HPDE6-E6E7 (cell line): ENCODE measurements at regions not wholly inside any gene's neighbourhood (a gene's known extent, or its start where the extent isn't known, plus 50 kb on each side); places are given as distances from the start of the nearest gene placed in this dataset.

ENCODE experiments used
- DNase-seq: peaks from one replicate; pipeline ENCODE4 v3.0.0; 2011; ENCODE audit warnings: missing footprints; ENCODE audit errors: extremely low spot score

GRCh38 chr2:167438206-167438605, 549.9 kb downstream of the XIRP2 start:
- DNase-seq: no peak

- DNase-seq: no peak
Observed at GRCh38 chr2:167431949-167432348, 543.7 kb downstream of the XIRP2 start.

GRCh38 chr2:167430447-167430846, 542.2 kb downstream of the XIRP2 start:
- no peak for DNase-seq

GRCh38 chr2:167424803-167425755, 536.8 kb downstream of the XIRP2 start:
- no peak for DNase-seq

GRCh38 chr2:167424221-167424620, 535.9 kb downstream of the XIRP2 start:
- DNase-seq: no peak

- no peak for DNase-seq
Observed at GRCh38 chr2:167423731-167424130, 535.5 kb downstream of the XIRP2 start.

- DNase-seq: no peak
Observed at GRCh38 chr2:167420211-167420610, 531.9 kb downstream of the XIRP2 start.

- no peak for DNase-seq
Observed at GRCh38 chr2:167415068-167415467, 526.8 kb downstream of the XIRP2 start.

- no peak for DNase-seq
Observed at GRCh38 chr2:167411367-167411766, 523.1 kb downstream of the XIRP2 start.

GRCh38 chr2:167406558-167406957, 518.3 kb downstream of the XIRP2 start:
- DNase-seq: no peak

- DNase-seq: peak; percentile 39
Observed at GRCh38 chr2:167404627-167405284, 516.5 kb downstream of the XIRP2 start.

GRCh38 chr2:167401309-167401708, 513.0 kb downstream of the XIRP2 start:
- no peak for DNase-seq

- no peak for DNase-seq
Observed at GRCh38 chr2:167400546-167400945, 512.3 kb downstream of the XIRP2 start.

GRCh38 chr2:167398873-167399272, 510.6 kb downstream of the XIRP2 start:
- no peak for DNase-seq

- no peak for DNase-seq
Observed at GRCh38 chr2:167388901-167389300, 500.6 kb downstream of the XIRP2 start.

GRCh38 chr2:167388497-167388896, 500.2 kb downstream of the XIRP2 start:
- no peak for DNase-seq

GRCh38 chr2:167386694-167387093, 498.4 kb downstream of the XIRP2 start:
- DNase-seq: no peak

- DNase-seq: no peak
Observed at GRCh38 chr2:167383610-167384194, 495.4 kb downstream of the XIRP2 start.

GRCh38 chr2:167381349-167381748, 493.1 kb downstream of the XIRP2 start:
- no peak for DNase-seq

- no peak for DNase-seq
Observed at GRCh38 chr2:167380555-167380954, 492.3 kb downstream of the XIRP2 start.

- DNase-seq: no peak
Observed at GRCh38 chr2:167380094-167380493, 491.8 kb downstream of the XIRP2 start.

- no peak for DNase-seq
Observed at GRCh38 chr2:167369083-167369482, 480.8 kb downstream of the XIRP2 start.

GRCh38 chr2:167368371-167368770, 480.1 kb downstream of the XIRP2 start:
- no peak for DNase-seq
